ENCODE measurements at regions not wholly inside any gene's neighbourhood (a gene's known extent, or its start where the extent isn't known, plus 50 kb on each side); places are given as distances from the start of the nearest gene placed in this dataset.

DNA sequence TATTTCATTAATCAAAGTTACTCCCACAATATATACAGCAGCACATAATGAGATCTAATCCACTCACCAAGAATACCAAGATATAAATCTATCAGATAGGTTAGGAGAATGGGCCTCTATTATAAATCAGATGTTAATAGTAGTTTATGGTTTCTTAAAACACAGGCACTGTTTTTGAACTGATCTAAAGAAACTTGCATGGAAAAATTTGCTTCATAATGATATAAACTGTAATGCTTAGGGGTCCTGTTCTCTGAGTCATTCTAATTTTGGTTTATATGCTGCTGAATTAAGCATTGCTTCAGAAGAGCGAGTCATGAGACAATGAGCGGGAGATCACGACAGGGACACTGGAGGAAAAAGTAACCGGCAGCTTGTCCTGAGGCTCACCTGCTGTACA lies 113.3 kb upstream of the OTUD4 start:
- TF ChIP-seq, protein P1, sequence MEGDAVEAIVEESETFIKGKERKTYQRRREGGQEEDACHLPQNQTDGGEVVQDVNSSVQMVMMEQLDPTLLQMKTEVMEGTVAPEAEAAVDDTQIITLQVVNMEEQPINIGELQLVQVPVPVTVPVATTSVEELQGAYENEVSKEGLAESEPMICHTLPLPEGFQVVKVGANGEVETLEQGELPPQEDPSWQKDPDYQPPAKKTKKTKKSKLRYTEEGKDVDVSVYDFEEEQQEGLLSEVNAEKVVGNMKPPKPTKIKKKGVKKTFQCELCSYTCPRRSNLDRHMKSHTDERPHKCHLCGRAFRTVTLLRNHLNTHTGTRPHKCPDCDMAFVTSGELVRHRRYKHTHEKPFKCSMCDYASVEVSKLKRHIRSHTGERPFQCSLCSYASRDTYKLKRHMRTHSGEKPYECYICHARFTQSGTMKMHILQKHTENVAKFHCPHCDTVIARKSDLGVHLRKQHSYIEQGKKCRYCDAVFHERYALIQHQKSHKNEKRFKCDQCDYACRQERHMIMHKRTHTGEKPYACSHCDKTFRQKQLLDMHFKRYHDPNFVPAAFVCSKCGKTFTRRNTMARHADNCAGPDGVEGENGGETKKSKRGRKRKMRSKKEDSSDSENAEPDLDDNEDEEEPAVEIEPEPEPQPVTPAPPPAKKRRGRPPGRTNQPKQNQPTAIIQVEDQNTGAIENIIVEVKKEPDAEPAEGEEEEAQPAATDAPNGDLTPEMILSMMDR (IDR thresholded peaks at IDR 0.05), result no peak
- TF ChIP-seq EP300 (IDR thresholded peaks at IDR 0.05), result no peak

All from sigmoid colon (tissue), 4 donors.